Liver (tissue), 8 donors: ENCODE measurements at regions not wholly inside any gene's neighbourhood (a gene's known extent, or its start where the extent isn't known, plus 50 kb on each side); places are given as distances from the start of the nearest gene placed in this dataset.

Experiments used
- DNase-seq: peaks from one replicate; pipeline ENCODE4 v3.0.0-alpha.2; 2017; ENCODE audit warnings: low spot score
- H3K27ac ChIP-seq, 2 donors: one replicate each; pipeline ENCODE4 v1.7.0; 2013; ENCODE audit warnings: inconsistent platforms in 2 of 2, low read length in 2 of 2, control low read depth in 1 of 2, low read depth in 1 of 2, mild to moderate bottlenecking in 1 of 2
- H3K27me3 ChIP-seq, 4 donors: one replicate each; pipeline versions ENCODE4 v1.6.1 to v1.7.0; 2013; ENCODE audit warnings: low read length in 3 of 4, inconsistent platforms in 1 of 4, mild to moderate bottlenecking in 1 of 4, moderate library complexity in 1 of 4; ENCODE audit not compliant: control insufficient read depth in 4 of 4, insufficient read depth in 4 of 4
- H3K36me3 ChIP-seq, 4 donors: one replicate each; pipeline versions ENCODE4 v1.6.1 to v1.7.0; 2013; ENCODE audit warnings: low read length in 3 of 4, mild to moderate bottlenecking in 3 of 4, low read depth in 1 of 4, moderate library complexity in 1 of 4; ENCODE audit not compliant: control insufficient read depth in 4 of 4, insufficient read depth in 3 of 4
- H3K4me1 ChIP-seq, 4 donors: one replicate each; pipeline versions ENCODE4 v1.6.1 to v1.7.0; 2013; ENCODE audit warnings: low read length in 3 of 4, mild to moderate bottlenecking in 3 of 4, moderate library complexity in 1 of 4; ENCODE audit not compliant: control insufficient read depth in 4 of 4, insufficient read depth in 4 of 4
- H3K4me3 ChIP-seq, 3 donors: one replicate each; pipeline versions ENCODE4 v1.6.1 to v1.7.0; 2013; ENCODE audit warnings: low read length in 3 of 3, control low read depth in 1 of 3, low read depth in 1 of 3, mild to moderate bottlenecking in 1 of 3
- H3K9ac ChIP-seq, 2 donors: one replicate each; pipeline ENCODE4 v1.7.0; 2013; ENCODE audit warnings: low read length in 2 of 2, mild to moderate bottlenecking in 2 of 2, moderate library complexity in 2 of 2, control low read depth in 1 of 2, low read depth in 1 of 2
- H3K9me3 ChIP-seq, 4 donors: one replicate each; pipeline versions ENCODE4 v1.6.1 to v1.7.0; 2013; ENCODE audit warnings: low read length in 3 of 4; ENCODE audit not compliant: control insufficient read depth in 4 of 4
- ATF3 ChIP-seq: IDR thresholded peaks from 2 replicates; pipeline ENCODE4 v1.6.1; 2016; ENCODE audit warnings: antibody characterized with exemption
- CTCF ChIP-seq: fragments of 150-350 bp; IDR thresholded peaks from 2 replicates; pipeline ENCODE4 v1.5.1; 2017; ENCODE audit warnings: improper control_type of control experiment, low read depth, low read length; ENCODE audit not compliant: missing input control
- EGR1 ChIP-seq, 2 donors: IDR thresholded peaks; 2 replicates each; pipeline ENCODE4 v1.6.1; 2016 to 2018; ENCODE audit warnings: antibody characterized with exemption in 2 of 2, low read depth in 2 of 2
- FOXA1 ChIP-seq: IDR thresholded peaks from 2 replicates; pipeline ENCODE4 v1.6.1; 2016; ENCODE audit warnings: antibody characterized with exemption
- FOXA2 ChIP-seq: IDR thresholded peaks from 2 replicates; pipeline ENCODE4 v1.6.1; 2016; ENCODE audit warnings: antibody characterized with exemption
- GABPA ChIP-seq, 2 donors: IDR thresholded peaks in 1 of 2; conservative IDR thresholded peaks in 1 of 2; 2 replicates each; pipeline ENCODE4 v1.6.1; 2016; ENCODE audit warnings: antibody characterized with exemption in 2 of 2, mild to moderate bottlenecking in 1 of 2, moderate library complexity in 1 of 2
- HNF4A ChIP-seq, 2 donors: conservative IDR thresholded peaks; 2 replicates each; pipeline ENCODE4 v1.6.1; 2016; ENCODE audit warnings: antibody characterized with exemption in 2 of 2, mild to moderate bottlenecking in 2 of 2
- HNF4G ChIP-seq: IDR thresholded peaks from 2 replicates; pipeline ENCODE4 v1.6.1; 2016; ENCODE audit warnings: antibody characterized with exemption
- JUND ChIP-seq, 2 donors: IDR thresholded peaks; 2 replicates each; pipeline ENCODE4 v1.6.1; 2016; ENCODE audit warnings: antibody characterized with exemption in 2 of 2
- MAX ChIP-seq: IDR thresholded peaks from 2 replicates; pipeline ENCODE4 v1.6.1; 2016; ENCODE audit warnings: antibody characterized with exemption
- NR2F2 ChIP-seq: IDR thresholded peaks from 2 replicates; pipeline ENCODE4 v1.6.1; 2016; ENCODE audit warnings: antibody characterized with exemption
- RAD21 ChIP-seq, 2 donors: IDR thresholded peaks; 2 replicates each; pipeline ENCODE4 v1.6.1; 2016; ENCODE audit warnings: antibody characterized with exemption in 2 of 2, mild to moderate bottlenecking in 2 of 2
- REST ChIP-seq: IDR thresholded peaks from 2 replicates; pipeline ENCODE4 v1.6.1; 2016; ENCODE audit warnings: antibody characterized with exemption, mild to moderate bottlenecking
- RXRA ChIP-seq, 2 donors: IDR thresholded peaks; 2 replicates each; pipeline ENCODE4 v1.6.1; 2017 to 2018; ENCODE audit warnings: antibody characterized with exemption in 2 of 2, mild to moderate bottlenecking in 1 of 2
- SP1 ChIP-seq: IDR thresholded peaks from 2 replicates; pipeline ENCODE4 v1.6.1; 2018; ENCODE audit warnings: antibody characterized with exemption, mild to moderate bottlenecking
- TAF1 ChIP-seq: conservative IDR thresholded peaks from 2 replicates; pipeline ENCODE4 v1.6.1; 2016; ENCODE audit warnings: antibody characterized with exemption, mild to moderate bottlenecking
- YY1 ChIP-seq: IDR thresholded peaks from 2 replicates; pipeline ENCODE4 v1.6.1; 2016; ENCODE audit warnings: antibody characterized with exemption, mild to moderate bottlenecking
- ZBTB33 ChIP-seq: IDR thresholded peaks from 2 replicates; pipeline ENCODE4 v1.6.1; 2016; ENCODE audit warnings: antibody characterized with exemption
- WGBS: extraction: QIAGEN DNeasy Blood & Tissue Kit; methylation state at CpG from one replicate; pipeline ENCODE4 v1.1.7; 2013; 5-methylcytosine and 5-hydroxymethylcytosine counted together
- donor health status: healthy.
- donor health status: healthy.
- donor health status: healthy.
- donor health status: healthy.
- donor health status: healthy.

GRCh38 chr6:19999319-20000191 is 162.4 kb downstream of the ID4 start:
- 55% methylated on average over 7 of the region's 7 CpGs for WGBS
- TF ChIP-seq YY1 (no peak), FOXA2 (no peak), EGR1 (IDR thresholded peaks at IDR 0.05; ENCODE audit: low read depth in 2 of 2) (no peak), GABPA (IDR thresholded peaks at IDR 0.05 in 1 of 2, conservative IDR thresholded peaks at IDR 0.05 in 1 of 2) (no peak), RAD21 (IDR thresholded peaks at IDR 0.05) (no peak), FOXA1 (no peak), TAF1 (no peak), ZBTB33 (no peak), HNF4G (no peak), JUND (IDR thresholded peaks at IDR 0.05) (no peak), MAX (no peak), HNF4A (conservative IDR thresholded peaks at IDR 0.05) (no peak), NR2F2 (no peak), SP1 (no peak), REST (no peak), RXRA (IDR thresholded peaks at IDR 0.05) (no peak), ATF3 (no peak), CTCF (no peak)
- peaks cover 0 to 2% (median 0%) of the 10 kb centered on the region in 4 donors for H3K27me3 ChIP-seq
- H3K9ac ChIP-seq, result no peak overlapping the region
- no peak overlapping the region for H3K4me3 ChIP-seq
- H3K4me1 ChIP-seq, result no peaks in the 10 kb centered on the region
- H3K9me3 ChIP-seq, result peaks cover 0 to 3% (median 0%) of the 10 kb centered on the region in 4 donors
- no peak for DNase-seq
- no peaks in the 10 kb centered on the region for H3K36me3 ChIP-seq
- no peak overlapping the region for H3K27ac ChIP-seq
